Panc1 (cell line): ENCODE measurements at regions not wholly inside any gene's neighbourhood (a gene's known extent, or its start where the extent isn't known, plus 50 kb on each side); places are given as distances from the start of the nearest gene placed in this dataset.

Experiments used
- ATAC-seq: fragments of 200-7000 bp; cut with Tn5 transposase; 2 replicates; pipeline ENCODE4 v1.9.1; 2020; ENCODE audit warnings: mild to moderate bottlenecking, moderate library complexity
- BruUV-seq: library from RNA; stranded (reverse); fragments of 400-500 nt; replicated peaks from 2 replicates; lab custom pipeline; 2021; lab: Mats Ljungman, UMichigan
- CTCF ChIA-PET: fragments of 300-600 bp; sonication (Branson Sonifier 250); formaldehyde crosslinking; loops from one replicate; lab custom pipeline; 2022; ENCODE audit warnings: antibody characterized with exemption; lab: Charles Lee
- POLR2A ChIA-PET: fragments of 300-600 bp; sonication (Branson Sonifier 250); formaldehyde crosslinking; loops from one replicate; lab custom pipeline; 2022; ENCODE audit warnings: antibody characterized with exemption; lab: Charles Lee
- DNase-seq: peaks from one replicate; pipeline ENCODE4 v3.0.0-alpha.2; 2010; ENCODE audit warnings: low read depth, low spot score
- H3K27ac ChIP-seq: 2 replicates; pipeline ENCODE4 v1.5.1; 2011; ENCODE audit warnings: mild to moderate bottlenecking, low read length, inconsistent platforms
- H3K27me3 ChIP-seq: fragments of 200-500 bp; sonication (Bioruptor generic); 2 replicates; pipeline ENCODE4 v1.6.0; 2014; ENCODE audit warnings: low read length, inconsistent platforms; ENCODE audit not compliant: control insufficient read depth, insufficient read depth
- H3K36me3 ChIP-seq: fragments of 200-500 bp; sonication (Bioruptor generic); 2 replicates; pipeline ENCODE4 v1.5.1; 2014; ENCODE audit warnings: inconsistent platforms, mild to moderate bottlenecking, low read length, moderate library complexity; ENCODE audit not compliant: control insufficient read depth, insufficient read depth
- H3K4me1 ChIP-seq: 2 replicates; pipeline ENCODE4 v1.5.1; 2011; ENCODE audit warnings: inconsistent platforms, mild to moderate bottlenecking, low read length, moderate library complexity; ENCODE audit not compliant: control insufficient read depth, insufficient read depth
- H3K4me3 ChIP-seq, 2 experiments: 2 replicates each; pipeline ENCODE4 v1.5.1; 2011 to 2012; ENCODE audit warnings: low read depth in 2 of 2, low read length in 2 of 2, mild to moderate bottlenecking in 2 of 2, inconsistent platforms in 1 of 2, moderate library complexity in 1 of 2
- H3K9me3 ChIP-seq: fragments of 200-500 bp; sonication (Bioruptor generic); 2 replicates; pipeline ENCODE4 v1.5.1; 2014; ENCODE audit warnings: low read depth, mild to moderate bottlenecking, inconsistent platforms, low read length, moderate library complexity; ENCODE audit not compliant: control insufficient read depth, insufficient read depth
- POLR2AphosphoS5 ChIP-seq: IDR thresholded peaks from 2 replicates; pipeline ENCODE4 v1.6.1; 2012; ENCODE audit warnings: mild to moderate bottlenecking, low read depth, low read length, moderate library complexity
- SIN3A ChIP-seq: IDR thresholded peaks from 2 replicates; pipeline ENCODE4 v1.6.1; 2012; ENCODE audit warnings: low read depth, mild to moderate bottlenecking, low read length, moderate library complexity, borderline replicate concordance; ENCODE audit not compliant: insufficient read depth
- TCF7L2 ChIP-seq: IDR thresholded peaks from 2 replicates; pipeline ENCODE4 v1.6.1; 2011; ENCODE audit warnings: mild to moderate bottlenecking, low read depth, low read length, inconsistent platforms
- in situ Hi-C: cut with HindIII; loops from 2 replicates; pipeline ENCODE4 v1.10.0; 2016; ENCODE audit warnings: low sequenced_read_pairs, low pct_unique_long_range_greater_than_20kb
- intact Hi-C: fragments of 100-400 bp; cut with micrococcal nuclease; formaldehyde crosslinking; loops from one replicate; pipeline ENCODE4 v1.10.0; 2022; ENCODE audit not compliant: unreplicated experiment
- TF ChIP-seq, protein P1 (sequence below), 2 experiments: IDR thresholded peaks; 2 replicates each; pipeline ENCODE4 v1.6.1; 2011 to 2012; ENCODE audit warnings: low read depth in 2 of 2, control low read depth in 1 of 2, low read length in 1 of 2, mild to moderate bottlenecking in 1 of 2, moderate library complexity in 1 of 2; ENCODE audit not compliant: insufficient read depth in 1 of 2
- TF ChIP-seq, protein P2 (sequence below): fragments of 450-650 bp; IDR thresholded peaks from 2 replicates; pipeline ENCODE4 v1.5.1; 2017; ENCODE audit warnings: mild to moderate bottlenecking

DNA sequence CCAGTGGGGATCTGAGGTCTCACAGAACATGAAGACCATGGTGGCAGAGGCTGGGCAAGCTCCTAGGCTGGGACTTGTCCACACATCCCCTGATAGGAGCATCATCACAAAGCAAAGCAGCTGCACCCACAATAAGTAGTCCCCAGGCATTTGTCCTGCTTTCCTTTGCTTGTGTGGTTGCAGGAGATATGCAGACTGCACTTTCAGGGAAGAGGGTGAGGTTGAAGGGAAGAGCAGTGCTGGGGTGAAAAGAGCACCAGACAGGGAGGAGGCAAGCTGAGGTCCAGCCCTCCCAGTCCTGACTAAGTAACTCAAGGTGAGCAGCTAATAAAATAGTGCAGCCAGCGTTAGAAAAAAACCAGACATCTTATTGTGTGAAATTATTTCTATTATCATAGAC is 383.6 kb downstream of the UQCRFS1 start:
- DNase-seq (no peak), ATAC-seq (no peak)
- H3K36me3 ChIP-seq = no peaks in the 10 kb centered on the region
- POLR2A ChIA-PET = no interaction called here
- peaks cover 2% of the 10 kb centered on the region; the same call in 1 of the 2 replicates for H3K27me3 ChIP-seq
- no peaks in the 10 kb centered on the region for H3K9me3 ChIP-seq
- TF ChIP-seq, protein P1, sequence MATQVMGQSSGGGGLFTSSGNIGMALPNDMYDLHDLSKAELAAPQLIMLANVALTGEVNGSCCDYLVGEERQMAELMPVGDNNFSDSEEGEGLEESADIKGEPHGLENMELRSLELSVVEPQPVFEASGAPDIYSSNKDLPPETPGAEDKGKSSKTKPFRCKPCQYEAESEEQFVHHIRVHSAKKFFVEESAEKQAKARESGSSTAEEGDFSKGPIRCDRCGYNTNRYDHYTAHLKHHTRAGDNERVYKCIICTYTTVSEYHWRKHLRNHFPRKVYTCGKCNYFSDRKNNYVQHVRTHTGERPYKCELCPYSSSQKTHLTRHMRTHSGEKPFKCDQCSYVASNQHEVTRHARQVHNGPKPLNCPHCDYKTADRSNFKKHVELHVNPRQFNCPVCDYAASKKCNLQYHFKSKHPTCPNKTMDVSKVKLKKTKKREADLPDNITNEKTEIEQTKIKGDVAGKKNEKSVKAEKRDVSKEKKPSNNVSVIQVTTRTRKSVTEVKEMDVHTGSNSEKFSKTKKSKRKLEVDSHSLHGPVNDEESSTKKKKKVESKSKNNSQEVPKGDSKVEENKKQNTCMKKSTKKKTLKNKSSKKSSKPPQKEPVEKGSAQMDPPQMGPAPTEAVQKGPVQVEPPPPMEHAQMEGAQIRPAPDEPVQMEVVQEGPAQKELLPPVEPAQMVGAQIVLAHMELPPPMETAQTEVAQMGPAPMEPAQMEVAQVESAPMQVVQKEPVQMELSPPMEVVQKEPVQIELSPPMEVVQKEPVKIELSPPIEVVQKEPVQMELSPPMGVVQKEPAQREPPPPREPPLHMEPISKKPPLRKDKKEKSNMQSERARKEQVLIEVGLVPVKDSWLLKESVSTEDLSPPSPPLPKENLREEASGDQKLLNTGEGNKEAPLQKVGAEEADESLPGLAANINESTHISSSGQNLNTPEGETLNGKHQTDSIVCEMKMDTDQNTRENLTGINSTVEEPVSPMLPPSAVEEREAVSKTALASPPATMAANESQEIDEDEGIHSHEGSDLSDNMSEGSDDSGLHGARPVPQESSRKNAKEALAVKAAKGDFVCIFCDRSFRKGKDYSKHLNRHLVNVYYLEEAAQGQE (IDR thresholded peaks at IDR 0.05; ENCODE audit: insufficient read depth in 1 of 2, low read depth in 2 of 2, low read length in 1 of 2) = no peak
- TF ChIP-seq TCF7L2 = no peak
- TF ChIP-seq, protein P2, sequence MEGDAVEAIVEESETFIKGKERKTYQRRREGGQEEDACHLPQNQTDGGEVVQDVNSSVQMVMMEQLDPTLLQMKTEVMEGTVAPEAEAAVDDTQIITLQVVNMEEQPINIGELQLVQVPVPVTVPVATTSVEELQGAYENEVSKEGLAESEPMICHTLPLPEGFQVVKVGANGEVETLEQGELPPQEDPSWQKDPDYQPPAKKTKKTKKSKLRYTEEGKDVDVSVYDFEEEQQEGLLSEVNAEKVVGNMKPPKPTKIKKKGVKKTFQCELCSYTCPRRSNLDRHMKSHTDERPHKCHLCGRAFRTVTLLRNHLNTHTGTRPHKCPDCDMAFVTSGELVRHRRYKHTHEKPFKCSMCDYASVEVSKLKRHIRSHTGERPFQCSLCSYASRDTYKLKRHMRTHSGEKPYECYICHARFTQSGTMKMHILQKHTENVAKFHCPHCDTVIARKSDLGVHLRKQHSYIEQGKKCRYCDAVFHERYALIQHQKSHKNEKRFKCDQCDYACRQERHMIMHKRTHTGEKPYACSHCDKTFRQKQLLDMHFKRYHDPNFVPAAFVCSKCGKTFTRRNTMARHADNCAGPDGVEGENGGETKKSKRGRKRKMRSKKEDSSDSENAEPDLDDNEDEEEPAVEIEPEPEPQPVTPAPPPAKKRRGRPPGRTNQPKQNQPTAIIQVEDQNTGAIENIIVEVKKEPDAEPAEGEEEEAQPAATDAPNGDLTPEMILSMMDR = no peak
- no peak for TF ChIP-seq SIN3A
- TF ChIP-seq POLR2AphosphoS5 = no peak
- BruUV-seq = no TSS peak
- no peaks in the 10 kb centered on the region for H3K4me1 ChIP-seq
- in situ Hi-C loops (no loop called here), intact Hi-C loops (no loop called here)
- no peak overlapping the region for H3K27ac ChIP-seq
- CTCF ChIA-PET = no interaction called here
- no peak overlapping the region for H3K4me3 ChIP-seq

DNA sequence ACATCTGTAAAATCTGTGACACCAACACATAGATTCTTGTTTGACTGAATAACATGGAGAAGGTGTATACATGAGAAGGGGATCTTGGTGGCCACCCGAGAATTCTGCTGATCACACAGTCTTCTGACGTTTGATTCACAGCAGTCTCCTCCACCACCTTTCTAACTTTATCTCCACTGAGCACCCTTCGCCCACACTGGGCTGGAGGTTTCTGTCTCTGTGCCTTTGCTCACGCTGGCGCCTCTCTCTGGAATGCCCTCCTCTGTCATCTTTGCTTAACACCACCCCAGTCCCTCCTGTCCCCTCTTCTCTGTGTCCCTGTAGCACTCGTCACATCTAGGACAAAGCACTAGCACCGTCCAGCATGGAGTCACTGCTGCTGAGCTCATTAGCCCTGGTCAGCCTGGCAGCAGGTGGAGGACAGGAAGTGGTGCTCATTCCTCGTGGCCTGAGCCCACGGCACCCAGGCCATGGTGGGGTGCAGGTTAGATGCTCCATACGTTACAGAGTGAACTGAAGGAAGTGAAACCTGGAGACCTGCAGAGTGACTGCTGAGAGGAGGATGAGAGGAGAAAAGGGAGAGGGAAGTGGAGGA is 384.6 kb downstream of the UQCRFS1 start:
- no peaks in the 10 kb centered on the region for H3K4me1 ChIP-seq
- ChIA-PET CTCF (no interaction called here), POLR2A (no interaction called here)
- peaks cover 2% of the 10 kb centered on the region; the same call in 1 of the 2 replicates for H3K27me3 ChIP-seq
- TF ChIP-seq POLR2AphosphoS5 (no peak), TCF7L2 (no peak)
- TF ChIP-seq, protein P1 (IDR thresholded peaks at IDR 0.05; ENCODE audit: insufficient read depth in 1 of 2, low read depth in 2 of 2, low read length in 1 of 2) = no peak
- TF ChIP-seq, protein P2 = no peak
- no peaks in the 10 kb centered on the region for H3K36me3 ChIP-seq
- ATAC-seq = no peak
- in situ Hi-C loops = no loop called here
- no peak overlapping the region for H3K27ac ChIP-seq
- H3K4me3 ChIP-seq = no peak overlapping the region
- no peak for DNase-seq
- H3K9me3 ChIP-seq = no peaks in the 10 kb centered on the region
- BruUV-seq = no TSS peak
- intact Hi-C loops = no loop called here
